Astrocyte of the cerebellum (primary cell): ENCODE measurements at regions not wholly inside any gene's neighbourhood (a gene's known extent, or its start where the extent isn't known, plus 50 kb on each side); places are given as distances from the start of the nearest gene placed in this dataset.

Experiments
- DNase-seq: peaks from one replicate; pipeline ENCODE4 v3.0.0-alpha.2; 2011; ENCODE audit warnings: low read depth
- H3K4me3 ChIP-seq: 2 replicates; pipeline ENCODE4 v1.5.1; 2011; ENCODE audit warnings: mild to moderate bottlenecking, low read depth, low read length, moderate library complexity
- CTCF ChIP-seq: IDR thresholded peaks from 2 replicates; pipeline ENCODE4 v1.5.1; 2012; ENCODE audit warnings: low read length, low read depth, moderate library complexity, mild to moderate bottlenecking; ENCODE audit errors: missing control alignments
- in situ Hi-C: cut with HindIII; loops from 2 replicates; pipeline ENCODE4 v1.10.0; 2017; ENCODE audit warnings: low sequenced_read_pairs

DNA sequence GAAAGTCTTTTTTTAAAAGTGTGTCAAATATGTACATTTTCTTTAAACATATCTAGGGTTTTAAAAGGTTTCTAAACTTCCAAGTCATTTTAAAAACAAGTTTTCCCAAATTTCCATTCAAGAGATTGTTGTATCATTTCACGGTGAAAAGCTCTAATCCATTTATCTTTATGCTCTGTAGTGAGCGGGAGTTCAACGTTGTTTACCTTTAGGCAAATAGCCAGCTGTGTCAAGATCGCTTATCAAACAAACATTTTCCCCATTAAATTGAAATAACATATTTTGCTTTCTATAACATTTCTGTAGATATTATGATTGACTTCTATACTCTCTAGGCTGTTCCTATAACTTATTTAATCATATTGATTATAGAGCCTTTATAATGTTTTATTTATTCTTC, 75.1 kb downstream of the CTSL start:
- DNase-seq: no peak
- no peak overlapping the region for H3K4me3 ChIP-seq
- in situ Hi-C loops: loop anchor here (5.0 kb wide), 1 partner anchor 54 kb away; no protein-coding TSS in a partner anchor
- no peak for TF ChIP-seq CTCF

GRCh38 chr9:87803166-87803565, 77.2 kb downstream of the CTSL start:
- no peak for TF ChIP-seq CTCF
- in situ Hi-C loops: loop anchor here (5.0 kb wide), 1 partner anchor 56 kb away; no protein-coding TSS in a partner anchor
- no peak for DNase-seq
- H3K4me3 ChIP-seq: no peak overlapping the region

DNA sequence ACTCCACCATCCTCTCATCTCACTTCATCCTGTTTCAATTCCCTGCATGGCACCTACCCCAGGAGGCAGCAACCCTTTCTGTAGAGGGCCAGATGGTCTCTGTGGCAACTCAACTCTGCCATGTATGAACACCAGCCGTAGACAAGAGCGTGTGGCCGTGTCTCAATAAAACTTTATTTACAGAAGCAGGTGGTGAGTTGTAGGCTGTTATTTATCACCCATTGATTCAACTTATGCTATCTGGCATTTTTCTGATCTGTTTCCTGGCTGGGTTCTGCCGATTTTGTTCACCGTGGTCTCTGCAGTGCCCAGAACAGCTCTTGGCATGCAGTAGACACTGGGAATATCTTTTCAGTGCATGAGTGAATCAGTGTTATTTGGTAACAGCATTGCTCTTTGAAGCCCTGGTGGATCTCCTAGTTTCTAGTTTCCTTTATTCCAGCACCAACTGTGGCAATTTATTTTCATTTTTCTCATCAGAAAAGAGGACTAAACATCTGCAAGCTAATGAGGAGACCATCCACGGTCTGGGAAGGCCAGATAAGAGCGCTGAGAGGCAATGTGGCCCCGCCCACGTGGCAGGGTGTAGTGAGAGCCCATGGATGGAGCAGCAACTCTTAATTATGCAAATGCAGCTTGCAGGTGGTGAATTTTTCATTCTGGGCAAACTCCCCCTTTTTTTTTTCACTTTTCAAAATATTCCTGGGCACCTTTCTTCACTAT, 77.9 kb downstream of the CTSL start:
- no peak overlapping the region for H3K4me3 ChIP-seq
- in situ Hi-C loops: loop anchor here (5.0 kb wide), 1 partner anchor 56 kb away; no protein-coding TSS in a partner anchor
- DNase-seq: no peak
- TF ChIP-seq CTCF: no peak

DNA sequence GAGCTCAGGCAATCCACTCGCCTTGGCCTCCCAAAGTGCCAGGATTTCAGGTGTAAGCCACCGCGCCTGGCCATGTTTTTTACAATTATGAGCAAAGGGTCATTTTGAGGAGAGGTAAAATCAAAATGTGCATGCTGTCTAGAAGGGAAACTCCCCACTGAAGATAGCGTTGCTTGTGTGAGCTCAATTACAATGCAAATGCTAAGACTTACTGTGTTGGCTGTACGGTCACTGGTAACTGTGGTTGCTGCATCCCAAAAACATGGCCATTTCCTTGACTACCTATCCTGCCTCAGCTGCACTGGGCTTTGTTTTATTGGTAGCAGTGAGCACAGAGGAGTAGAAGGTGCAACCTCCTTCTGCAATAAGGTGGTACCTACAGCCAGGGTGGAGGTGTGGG, 77.4 kb upstream of the SPATA31E1 start:
- no peak for TF ChIP-seq CTCF
- in situ Hi-C loops: no loop called here
- no peak for DNase-seq
- no peak overlapping the region for H3K4me3 ChIP-seq

DNA sequence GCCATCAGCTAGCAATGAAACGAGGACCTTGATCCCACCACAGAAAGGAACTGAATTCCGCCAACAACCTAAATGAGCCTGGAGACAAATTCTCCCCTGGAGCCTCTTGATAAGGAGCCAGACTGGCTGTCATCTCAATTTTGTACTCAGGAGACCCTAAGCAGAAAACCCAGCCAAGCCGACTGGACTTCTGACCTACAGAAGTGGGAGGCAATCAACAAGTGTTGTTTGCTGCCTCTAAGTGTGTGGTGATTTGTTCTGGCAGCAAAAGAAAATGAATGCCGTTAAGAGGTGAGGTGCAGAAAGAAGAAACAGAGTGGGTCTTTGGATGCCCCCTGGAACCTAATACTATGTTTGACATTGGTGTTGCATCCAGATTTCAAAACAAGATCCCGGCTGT, 72.7 kb upstream of the SPATA31E1 start:
- no peak overlapping the region for H3K4me3 ChIP-seq
- no peak for TF ChIP-seq CTCF
- in situ Hi-C loops: no loop called here
- DNase-seq: no peak

GRCh38 chr9:87810679-87811178, 71.9 kb upstream of the SPATA31E1 start:
- no peak overlapping the region for H3K4me3 ChIP-seq
- no peak for DNase-seq
- in situ Hi-C loops: no loop called here
- no peak for TF ChIP-seq CTCF
